ENCODE measurements at regions not wholly inside any gene's neighbourhood (a gene's known extent, or its start where the extent isn't known, plus 50 kb on each side); places are given as distances from the start of the nearest gene placed in this dataset.
"Not testable (repeated sequence)": the region's sequence is repeated elsewhere in the genome, so short reads cannot be mapped to it uniquely, and the experiment has no call there.

DNA sequence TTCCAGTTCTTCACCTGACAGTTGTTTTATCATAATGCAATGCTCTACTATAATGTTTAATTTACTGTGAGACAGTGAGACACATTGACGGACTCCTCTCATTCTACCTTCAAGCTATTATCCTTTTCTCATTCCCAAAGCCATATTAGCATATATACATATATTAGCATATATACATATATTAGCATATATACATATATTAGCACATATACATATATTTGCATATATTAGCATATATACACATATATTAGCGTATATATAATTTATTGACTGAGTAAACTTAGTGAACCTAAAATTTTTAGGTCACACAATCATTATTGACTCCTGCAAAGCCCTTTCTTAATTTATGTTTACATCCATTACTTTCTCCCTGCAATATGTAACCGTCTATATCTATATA is 555.0 kb upstream of the ADGRB3 start:
- FAIRE-seq (no peak), DNase-seq (ENCODE audit: insufficient read length, low spot score) (no peak)

GRCh38 chr6:68077661-68078060 is 557.4 kb upstream of the ADGRB3 start:
- no peak for FAIRE-seq
- no peak for DNase-seq (ENCODE audit: insufficient read length, low spot score)

- FAIRE-seq: no peak
- DNase-seq (ENCODE audit: insufficient read length, low spot score): no peak
Observed at GRCh38 chr6:68071740-68072139, 563.3 kb upstream of the ADGRB3 start.

DNA sequence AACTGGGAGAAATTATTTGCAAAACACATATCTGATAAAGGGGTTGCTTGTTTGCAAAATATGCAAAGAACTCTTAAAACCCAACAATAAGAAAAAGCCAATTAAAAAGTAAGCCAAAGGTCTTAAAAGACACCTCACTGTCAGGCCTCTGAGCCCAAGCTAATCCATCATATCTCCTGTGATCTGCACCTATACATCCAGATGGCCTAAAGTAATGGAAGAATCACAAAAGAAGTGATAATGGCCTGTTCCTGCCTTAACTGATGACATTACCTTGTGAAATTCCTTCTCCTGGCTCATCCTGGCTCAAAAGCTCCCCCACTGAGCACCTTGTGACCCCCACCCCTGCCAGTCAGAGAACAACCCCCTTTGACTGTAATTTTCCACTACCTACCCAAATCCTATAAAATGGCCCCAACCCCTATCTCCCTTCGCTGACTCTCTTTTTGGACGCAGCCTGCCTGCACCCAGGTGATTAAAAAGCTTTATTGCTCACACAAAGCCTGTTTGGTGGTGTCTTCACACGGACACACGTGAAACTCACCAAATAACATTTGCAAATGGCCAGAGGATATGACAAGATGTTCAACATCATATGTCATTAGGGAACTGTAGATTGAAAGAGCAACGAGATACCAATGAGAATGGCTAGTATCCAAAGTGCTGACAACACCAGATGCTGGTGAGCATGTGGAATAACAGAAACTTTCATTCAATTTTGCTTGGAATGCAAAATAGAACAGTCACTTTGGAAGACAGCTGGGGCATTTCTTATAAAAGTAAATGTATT is 565.0 kb upstream of the ADGRB3 start:
- DNase-seq (ENCODE audit: insufficient read length, low spot score) (no peak), FAIRE-seq (no peak)

DNA sequence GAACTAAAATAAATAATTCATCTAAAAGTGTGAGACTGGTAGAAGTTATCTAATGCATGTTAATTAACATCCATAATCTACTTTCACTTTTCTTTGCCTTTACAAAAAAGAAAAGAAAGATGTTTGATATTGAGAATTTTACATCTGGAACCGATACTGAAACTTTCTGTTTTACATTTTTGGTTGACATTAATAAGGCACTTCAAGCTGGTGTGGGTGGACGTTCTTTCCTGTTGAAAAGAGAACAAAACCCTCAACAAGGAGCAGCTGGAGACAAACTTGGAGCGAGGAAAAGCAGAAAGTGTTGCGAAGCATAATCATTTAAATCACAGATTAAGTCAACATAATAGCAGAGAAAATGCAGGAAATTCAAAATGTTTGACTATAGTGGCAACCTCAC is 575.2 kb upstream of the ADGRB3 start:
- DNase-seq (ENCODE audit: insufficient read length, low spot score) (no peak), FAIRE-seq (no peak)

- DNase-seq (ENCODE audit: insufficient read length, low spot score) (no peak), FAIRE-seq (no peak)
Observed at GRCh38 chr6:68059261-68059660, 575.8 kb upstream of the ADGRB3 start.

DNA sequence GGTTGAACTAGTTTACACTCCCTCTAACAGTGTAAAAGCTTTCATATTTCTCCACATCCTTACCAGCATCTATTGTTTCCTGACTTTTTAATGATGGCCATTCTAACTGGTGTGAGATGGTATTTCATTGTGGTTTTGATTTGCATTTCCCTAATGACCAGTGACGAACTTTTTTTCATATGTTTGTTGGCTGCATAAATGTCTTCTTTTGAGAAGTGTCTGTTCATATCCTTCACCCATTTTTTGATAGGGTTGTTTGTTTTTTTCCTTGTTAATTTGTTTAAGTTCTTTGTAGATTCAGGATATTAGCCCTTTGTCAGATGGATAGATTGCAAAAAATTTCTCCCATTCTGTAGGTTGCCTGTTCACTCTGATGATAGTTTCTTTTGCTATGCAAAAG is 578.5 kb upstream of the ADGRB3 start:
- not testable (repeated sequence) for FAIRE-seq; DNase-seq (ENCODE audit: insufficient read length, low spot score)

GRCh38 chr6:68054756-68055155 is 580.3 kb upstream of the ADGRB3 start:
- DNase-seq (ENCODE audit: insufficient read length, low spot score) (no peak), FAIRE-seq (no peak)

DNA sequence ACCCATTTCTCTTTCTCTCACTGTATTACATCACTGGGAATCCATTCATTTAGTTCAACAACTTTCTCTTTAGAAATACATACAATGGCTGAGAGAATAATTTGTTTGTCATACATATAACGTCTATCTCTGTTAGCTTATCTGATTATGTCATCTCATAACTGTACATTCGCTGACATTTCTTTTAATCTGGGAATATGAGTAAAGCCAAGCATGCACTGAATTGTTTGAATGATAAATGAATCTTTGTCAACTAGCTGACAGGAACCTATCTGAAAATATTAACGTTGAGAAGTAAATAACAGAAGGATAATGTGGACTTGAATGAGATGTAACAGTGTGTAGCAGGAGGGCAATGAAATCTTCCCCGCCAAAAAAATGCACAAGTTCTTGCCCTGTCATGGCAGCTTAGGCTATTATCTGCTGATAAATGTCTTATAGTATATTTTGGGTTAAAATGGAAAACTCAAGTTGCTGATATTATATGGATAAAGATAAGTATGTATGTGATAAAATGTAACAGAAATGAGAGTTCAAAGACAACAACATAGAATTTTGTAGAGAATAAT is 581.2 kb upstream of the ADGRB3 start:
- no peak for FAIRE-seq
- no peak for DNase-seq (ENCODE audit: insufficient read length, low spot score)

DNA sequence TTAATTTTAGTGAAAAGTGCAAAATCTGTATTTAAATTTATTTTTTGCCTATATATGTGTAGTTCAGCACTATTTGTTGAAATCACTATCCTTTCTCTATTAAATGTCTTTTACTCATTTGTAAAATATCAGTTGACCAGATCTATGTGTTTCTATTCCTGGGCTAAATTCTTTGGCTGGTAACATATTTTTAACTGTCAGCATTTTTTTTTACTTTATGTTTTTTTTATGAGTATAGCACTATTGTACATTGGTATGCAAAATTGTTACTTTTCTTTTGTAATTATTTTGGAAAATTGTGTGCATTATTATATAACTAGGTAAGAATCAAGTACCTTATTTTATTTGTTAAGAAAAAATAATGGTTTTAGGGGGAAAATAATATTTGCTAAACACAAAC is 582.8 kb upstream of the ADGRB3 start:
- DNase-seq (ENCODE audit: insufficient read length, low spot score): no peak

DNA sequence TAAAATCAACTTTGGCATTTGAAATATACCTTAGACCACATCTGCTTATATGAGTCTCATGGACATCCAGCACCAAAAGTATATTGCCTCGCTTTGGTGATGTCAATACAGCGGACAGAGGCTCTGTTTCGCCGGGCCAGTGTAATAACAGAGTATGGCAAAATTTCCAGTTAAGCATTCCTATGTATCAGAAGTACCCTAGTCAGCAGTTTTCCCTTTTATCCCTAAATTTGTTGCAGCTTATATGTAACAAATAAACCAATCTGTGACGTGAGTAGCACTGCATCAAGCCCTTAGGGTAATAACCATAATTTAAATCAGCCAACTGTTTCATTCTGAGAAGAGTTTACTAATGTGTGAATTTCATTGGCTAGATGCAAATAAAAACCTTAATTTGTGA is 585.5 kb upstream of the ADGRB3 start:
- no peak for DNase-seq (ENCODE audit: insufficient read length, low spot score)
- no peak for FAIRE-seq

More for the DNA sequence above, 582.8 kb upstream of the ADGRB3 start:
- FAIRE-seq: no peak

- FAIRE-seq (no peak), DNase-seq (ENCODE audit: insufficient read length, low spot score) (no peak)
Observed at GRCh38 chr6:68046756-68047155, 588.3 kb upstream of the ADGRB3 start.

GRCh38 chr6:68046302-68046701 is 588.8 kb upstream of the ADGRB3 start:
- no peak for DNase-seq (ENCODE audit: insufficient read length, low spot score)
- FAIRE-seq: no peak

DNA sequence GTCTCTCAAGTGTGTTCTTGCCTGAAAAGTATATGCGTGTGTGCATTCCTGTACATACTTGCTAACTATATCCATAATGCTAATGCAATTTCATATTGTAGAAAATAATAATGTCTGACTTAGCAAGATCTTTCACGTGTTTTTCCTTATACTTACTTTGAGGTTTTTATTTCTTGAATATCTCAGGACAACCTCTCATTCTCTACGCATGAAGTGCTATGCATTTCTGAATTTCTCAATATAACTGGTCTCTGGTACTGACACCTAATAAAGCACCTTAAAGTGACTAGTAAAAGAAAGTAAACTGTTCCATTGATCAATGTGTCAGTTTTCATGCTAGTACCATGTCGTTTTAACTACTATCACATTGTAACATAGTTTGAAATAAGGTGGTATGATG is 589.9 kb upstream of the ADGRB3 start:
- FAIRE-seq (no peak), DNase-seq (ENCODE audit: insufficient read length, low spot score) (no peak)

DNA sequence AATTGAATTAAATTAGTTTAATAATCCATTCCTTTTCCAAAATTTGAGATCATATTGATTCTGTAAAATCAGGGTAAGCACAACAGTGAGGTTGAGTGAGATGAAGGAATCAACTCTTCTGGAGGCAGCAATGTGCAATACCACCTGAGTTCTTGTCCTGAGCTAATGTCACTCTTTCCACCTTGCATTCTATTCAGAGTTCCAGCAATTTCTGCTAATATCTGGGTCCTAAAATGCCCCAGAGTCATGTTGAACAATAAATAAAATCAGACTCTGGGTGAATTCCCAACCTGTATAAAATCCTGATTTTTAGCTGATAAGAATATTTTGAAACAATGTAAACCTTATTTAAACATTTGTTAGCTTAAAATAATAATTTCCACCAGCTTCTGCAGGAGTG is 590.8 kb upstream of the ADGRB3 start:
- FAIRE-seq (no peak), DNase-seq (ENCODE audit: insufficient read length, low spot score) (no peak)

- no peak for DNase-seq (ENCODE audit: insufficient read length, low spot score)
- FAIRE-seq: no peak
Observed at GRCh38 chr6:68043122-68043398, 592.0 kb upstream of the ADGRB3 start.

- DNase-seq (ENCODE audit: insufficient read length, low spot score): no peak
Observed at GRCh38 chr6:68042339-68043121, 592.6 kb upstream of the ADGRB3 start.

DNA sequence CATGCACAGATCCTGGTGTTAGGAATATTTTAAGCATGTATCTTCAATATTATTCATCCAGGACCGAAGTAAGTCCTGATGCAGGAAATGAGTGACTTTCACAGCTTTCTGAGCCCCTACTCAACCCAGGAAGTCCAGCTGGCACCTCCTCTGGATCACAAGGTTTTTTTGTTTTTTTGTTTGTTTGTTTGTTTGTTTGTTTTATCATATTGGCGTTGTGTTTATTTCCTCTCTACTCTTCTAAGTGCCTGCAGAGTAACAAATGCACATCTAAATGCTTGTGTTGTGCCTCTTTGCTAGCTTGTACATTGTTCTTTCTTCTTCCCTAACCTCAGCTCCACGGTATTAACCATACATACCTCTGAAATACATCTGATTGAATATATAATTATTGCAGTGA is 594.3 kb upstream of the ADGRB3 start:
- DNase-seq (ENCODE audit: insufficient read length, low spot score): no peak

More at GRCh38 chr6:68042339-68043121, 592.6 kb upstream of the ADGRB3 start:
- FAIRE-seq: no peak

DNA sequence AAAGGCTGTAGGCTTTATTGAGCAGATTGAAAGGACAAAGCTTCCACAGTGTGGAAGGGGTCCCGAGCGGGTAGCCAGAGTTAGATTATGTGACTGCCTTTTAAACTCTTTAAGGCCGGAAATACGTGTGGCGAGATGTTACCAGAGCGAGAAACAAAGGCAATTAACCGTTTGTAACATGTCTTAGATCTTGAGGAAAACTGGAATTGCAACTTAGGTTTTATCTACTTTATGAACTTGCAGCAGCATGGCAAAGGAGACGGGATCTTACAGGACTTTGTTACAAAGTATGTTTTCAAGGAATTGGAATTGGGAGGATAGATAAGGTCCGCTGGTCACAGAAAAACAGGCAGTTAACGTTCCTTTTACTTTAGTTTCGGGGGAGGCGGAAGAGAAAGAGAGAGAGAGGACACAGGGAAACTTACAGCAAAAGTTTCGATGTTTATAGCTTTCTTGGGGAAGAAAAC is 594.7 kb upstream of the ADGRB3 start:
- FAIRE-seq: no peak

More for the DNA sequence above, 594.3 kb upstream of the ADGRB3 start:
- FAIRE-seq: no peak

DNA sequence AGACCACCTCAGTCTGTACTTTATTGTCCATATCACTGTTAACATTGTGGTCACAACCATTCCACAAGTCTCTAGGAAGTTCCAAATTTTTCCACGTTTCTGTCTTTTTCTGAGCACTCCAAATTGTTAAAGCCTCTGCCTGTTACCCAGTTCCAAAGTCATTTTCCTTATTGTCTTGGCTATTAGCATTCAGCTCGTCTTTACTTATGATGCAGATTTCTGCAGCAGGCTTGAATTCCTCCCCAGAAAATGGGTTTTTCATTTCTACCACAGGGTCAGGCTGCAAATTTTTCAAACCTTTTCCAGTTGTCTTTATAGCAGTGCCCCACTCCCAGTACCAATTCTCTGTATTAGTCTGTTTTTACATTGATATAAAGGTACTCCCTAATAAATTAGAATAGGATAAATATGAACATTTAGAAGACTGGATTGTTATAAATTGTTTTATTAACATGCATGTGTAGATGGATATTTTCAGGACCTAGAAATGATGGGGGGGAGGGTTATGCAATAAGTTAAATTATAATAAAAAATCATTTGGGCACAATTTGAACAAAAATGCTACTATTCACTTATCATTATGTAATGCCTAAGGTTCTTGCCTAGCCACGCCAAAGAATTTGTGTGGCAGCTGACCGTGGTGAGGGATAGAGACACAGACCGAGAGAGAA is 595.3 kb upstream of the ADGRB3 start:
- DNase-seq (ENCODE audit: insufficient read length, low spot score) (no peak), FAIRE-seq (no peak)

More for the DNA sequence above, 594.7 kb upstream of the ADGRB3 start:
- no peak for DNase-seq (ENCODE audit: insufficient read length, low spot score)

DNA sequence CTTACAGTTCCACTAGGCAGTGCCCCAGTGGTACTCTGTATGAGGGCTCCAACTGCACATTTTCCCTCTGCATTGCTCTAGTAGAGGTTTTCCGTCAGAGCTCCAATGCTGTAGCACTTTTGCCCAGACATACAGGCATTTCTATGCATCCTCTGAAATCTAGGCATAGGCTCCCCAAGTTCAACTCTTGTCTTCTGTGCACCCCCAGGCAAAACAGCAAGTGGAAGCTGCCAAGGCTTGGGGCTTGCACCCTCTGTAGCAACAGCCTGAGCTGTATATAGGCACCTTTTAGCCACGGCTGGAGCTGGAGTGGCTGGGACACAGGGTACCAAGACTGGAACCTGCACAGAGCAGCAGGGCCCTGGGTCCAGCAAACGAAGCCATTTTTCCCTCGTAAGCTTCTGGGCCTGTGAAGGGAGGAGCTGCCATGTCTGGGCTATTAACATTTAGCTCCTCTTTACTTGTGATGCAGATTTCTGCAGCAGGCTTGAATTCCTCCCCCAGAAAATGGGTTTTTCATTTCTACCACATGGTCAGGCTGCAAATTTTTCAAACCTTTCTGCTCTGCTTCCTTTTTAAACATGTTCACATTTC is 596.2 kb upstream of the ADGRB3 start:
- DNase-seq (ENCODE audit: insufficient read length, low spot score): no peak
- FAIRE-seq: no peak
